T-helper 2 cell treated with Interferon-gamma antibody and Interleukin-4, amounts not matched to agents 100 ng/mL and 5 ng/mL, for 36 hours (primary cell): ENCODE measurements at regions not wholly inside any gene's neighbourhood (a gene's known extent, or its start where the extent isn't known, plus 50 kb on each side); places are given as distances from the start of the nearest gene placed in this dataset.
"Not testable (repeated sequence)": the region's sequence is repeated elsewhere in the genome, so short reads cannot be mapped to it uniquely, and the experiment has no call there.

ENCODE experiments used
- intact Hi-C: fragments of 100-400 bp; cut with micrococcal nuclease; formaldehyde crosslinking; loops from one replicate; pipeline ENCODE4 v1.15.1; 2023

DNA sequence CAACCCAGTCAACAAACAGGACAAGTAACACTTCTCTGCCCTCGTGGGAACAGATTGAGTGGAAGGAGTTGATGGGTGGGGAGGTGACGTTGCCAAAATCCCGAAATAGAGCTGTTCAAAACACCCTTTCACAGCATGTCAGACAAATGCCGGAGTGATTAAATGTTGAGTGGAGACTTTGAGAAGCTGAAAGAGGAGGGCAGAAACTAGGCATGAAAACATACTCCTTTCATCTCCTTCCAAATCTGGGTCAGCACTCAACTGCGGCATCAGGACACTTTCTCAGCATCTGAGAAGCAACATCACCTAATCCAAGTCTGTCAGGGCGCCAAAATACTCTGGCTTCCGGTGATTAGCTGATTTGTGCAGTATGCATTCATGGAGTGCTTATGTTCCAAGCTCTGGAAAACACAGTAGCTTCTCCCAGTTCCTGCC lies 51.5 kb upstream of the MRI1 start:
- intact Hi-C loops: no loop called here

DNA sequence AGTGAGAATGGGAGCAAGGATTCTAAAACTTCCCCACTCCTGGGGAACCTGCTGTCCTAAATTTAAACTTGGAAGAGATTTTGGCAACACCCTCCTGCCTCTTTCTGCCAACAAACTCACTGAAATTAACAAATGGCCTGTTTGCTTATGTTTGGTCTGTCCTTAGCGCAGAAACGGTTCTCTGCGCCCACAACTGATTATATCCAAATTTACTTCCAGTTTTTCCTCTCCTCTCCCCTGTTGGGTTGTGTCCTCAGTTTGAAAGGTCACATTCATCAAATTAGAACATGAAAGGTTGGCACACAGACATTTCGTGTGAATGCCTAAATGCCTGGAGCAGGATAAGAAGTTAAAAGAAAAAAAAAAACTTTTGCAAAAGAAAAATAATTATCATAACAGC lies 56.4 kb upstream of the MRI1 start:
- intact Hi-C loops: no loop called here

DNA sequence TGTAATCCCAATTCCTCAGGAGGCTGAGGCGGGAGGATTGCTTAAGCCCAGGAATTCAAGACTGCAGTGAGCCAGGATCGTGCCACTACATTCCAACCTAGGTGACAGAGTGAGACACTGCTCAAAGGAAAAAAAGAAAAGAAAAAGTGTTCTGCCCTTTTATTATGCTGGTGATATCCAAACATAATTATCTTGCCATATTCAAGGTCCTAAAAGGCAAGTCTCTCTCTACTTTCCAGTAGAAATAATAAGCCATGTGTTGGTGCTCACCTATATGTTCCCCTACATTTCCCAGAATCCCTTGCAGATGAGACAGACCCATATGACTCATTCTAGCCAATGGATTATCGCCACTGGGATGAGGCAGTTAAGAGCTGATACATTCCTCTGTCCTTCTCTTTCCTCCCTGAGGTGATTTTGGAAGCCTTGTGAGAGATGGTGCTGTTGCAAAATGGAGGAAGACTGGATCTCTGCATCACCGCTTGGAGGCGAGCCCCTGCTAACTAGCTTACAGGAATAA lies 58.3 kb upstream of the MRI1 start:
- intact Hi-C loops: no loop called here

DNA sequence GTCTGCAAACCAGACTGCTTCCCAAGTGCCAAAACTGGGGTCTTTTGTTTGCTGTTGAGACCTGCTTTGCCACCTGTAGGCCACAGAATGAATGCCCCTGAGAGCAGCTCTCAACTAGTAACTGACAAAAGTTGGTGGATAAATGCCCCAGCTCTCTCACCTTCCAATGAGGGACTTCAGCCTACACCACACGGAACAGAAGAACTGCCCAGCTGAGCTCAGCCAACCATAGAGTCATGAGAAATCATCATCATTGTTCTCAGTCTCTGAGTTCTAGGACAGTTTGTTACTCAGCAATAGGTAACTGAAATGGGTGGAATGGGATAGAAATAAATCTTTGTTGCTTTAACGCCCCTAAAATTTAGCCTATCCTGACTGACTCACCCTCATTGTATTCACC lies 59.1 kb upstream of the MRI1 start:
- intact Hi-C loops: no loop called here

DNA sequence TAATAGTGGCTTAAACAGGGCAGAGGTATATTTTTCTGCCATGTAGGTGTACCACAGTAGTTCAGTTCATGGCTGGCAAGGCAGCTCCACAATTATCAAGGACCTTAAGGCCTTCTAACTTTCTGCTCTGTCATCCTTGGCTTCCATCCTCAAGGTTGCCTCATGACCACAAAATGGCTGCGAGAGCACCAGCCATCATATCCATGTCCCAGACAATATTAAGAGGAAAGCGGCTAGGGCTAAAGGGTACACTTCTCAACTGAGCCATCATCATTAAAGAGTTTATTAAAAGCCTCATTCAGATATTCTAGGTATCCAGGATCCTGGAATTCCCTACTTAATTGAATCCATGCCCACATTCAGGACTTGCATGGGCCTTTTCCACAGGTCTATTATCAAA lies 62.7 kb upstream of the MRI1 start:
- intact Hi-C loops: no loop called here

DNA sequence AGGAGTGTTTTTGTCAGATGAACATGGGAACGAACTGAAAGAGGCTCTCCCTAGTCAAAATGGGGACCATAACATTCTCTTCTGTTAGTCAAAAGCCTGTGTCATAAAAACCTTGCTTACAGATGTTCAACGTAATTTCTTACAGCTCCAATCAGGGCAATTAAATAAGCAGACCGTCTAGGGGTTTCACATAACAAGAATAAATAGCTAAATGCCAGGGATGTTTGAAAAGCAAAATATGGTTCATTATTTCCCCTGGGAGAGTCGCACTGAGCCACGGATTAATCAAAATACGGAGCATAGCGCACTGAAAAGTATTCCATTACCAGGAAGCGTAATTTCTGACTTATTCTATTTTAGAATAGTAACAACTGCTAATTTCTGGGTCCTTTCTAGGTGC lies 63.7 kb upstream of the MRI1 start:
- intact Hi-C loops: no loop called here

DNA sequence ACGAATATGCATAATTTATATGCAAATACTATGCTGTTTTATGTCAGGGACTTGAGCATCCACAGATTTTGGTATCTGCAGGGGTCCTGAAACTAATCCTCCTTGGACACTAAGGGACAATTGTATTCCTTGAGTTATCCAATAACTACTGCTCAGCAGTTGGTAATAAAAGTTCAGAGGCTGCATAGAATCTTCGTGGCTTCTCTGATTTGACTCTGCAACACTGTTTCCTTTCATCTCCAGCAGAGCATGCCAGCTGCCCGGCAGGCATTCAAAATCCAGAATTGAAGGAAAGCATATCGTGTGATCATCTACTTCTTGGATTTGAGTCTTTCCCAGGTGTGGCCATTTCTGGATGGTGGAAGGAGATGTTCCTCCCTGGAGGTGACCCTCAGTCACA lies 64.5 kb upstream of the MRI1 start:
- intact Hi-C loops: no loop called here

DNA sequence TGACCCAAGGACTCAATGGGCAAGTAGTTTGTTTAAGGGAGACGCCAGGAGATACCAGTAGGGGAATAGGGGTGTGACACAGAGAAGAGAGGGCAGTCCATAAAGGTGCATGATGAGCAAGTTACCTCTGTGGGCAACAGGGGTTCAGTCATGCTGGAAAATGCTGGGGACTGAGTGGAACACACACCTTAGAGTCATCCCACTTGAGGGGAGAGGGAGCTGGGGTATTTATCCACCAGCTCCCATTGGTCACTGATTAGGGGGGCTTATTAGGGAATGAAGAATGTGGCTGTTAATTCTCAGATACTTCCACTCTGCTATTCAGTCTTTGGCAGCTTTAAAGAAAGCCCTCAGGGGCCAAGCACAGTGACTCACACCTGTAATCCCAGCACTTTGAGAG lies 67.5 kb upstream of the MRI1 start:
- intact Hi-C loops: no loop called here

DNA sequence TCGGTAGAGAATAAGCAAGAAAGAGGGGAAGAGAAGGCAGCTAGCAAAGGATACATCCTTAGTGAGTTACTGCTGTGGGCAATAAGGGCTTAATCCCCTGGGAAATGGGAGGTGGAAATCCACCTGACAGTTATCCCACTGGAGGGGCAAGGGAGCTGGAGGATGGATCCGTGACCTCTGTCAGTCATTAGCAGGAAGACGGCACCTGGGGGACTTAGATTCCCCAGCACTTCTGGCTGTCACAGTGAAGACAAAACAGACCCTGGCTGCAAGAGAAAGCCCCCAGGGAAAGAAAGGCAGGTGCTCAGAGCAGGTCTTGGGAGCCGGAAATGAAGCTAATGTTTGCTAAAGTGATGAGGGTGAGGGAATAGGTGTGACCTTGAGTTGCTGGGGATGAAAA lies 70.4 kb upstream of the MRI1 start:
- intact Hi-C loops: no loop called here

DNA sequence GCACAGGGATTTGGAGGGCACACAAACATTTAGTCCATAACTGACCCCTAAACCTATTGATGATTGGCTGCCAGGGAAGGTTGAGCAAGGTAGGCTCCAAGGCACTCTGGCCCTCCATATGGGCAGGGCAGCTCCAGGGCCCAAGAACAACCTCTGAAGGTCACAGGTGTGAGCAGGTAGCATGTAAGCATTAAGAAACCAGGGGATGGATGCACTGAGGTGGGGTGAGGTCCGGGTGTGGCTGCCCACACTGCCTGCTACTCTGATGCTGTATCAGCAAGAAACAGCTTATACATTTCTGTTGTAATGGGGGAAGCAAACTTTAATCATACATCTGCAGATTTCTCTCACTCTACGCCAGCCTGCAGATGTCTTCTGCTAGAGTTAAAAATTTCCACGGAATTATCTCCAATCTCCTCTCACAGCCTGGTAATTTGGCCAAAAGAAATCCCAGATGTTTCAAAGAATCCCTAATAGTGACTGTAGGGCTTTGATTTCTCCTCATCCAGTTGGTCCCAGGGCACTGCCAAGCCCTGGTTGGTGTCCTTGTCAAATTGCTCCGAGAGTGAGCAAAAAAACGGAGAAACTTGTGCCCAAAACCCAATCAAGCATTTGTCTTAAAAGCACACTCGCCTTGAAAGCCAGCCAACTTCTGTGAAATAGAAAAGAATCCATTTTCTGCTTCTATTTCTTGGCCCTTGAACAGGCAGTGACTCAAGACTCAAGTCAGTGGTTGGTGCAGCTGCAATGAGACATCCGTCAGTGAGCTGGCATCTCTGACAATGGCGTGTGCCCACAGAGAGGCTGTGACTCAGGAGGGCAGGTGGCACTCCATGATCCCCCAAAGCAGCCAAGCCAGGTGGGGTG lies 72.5 kb upstream of the MRI1 start:
- intact Hi-C loops: no loop called here

DNA sequence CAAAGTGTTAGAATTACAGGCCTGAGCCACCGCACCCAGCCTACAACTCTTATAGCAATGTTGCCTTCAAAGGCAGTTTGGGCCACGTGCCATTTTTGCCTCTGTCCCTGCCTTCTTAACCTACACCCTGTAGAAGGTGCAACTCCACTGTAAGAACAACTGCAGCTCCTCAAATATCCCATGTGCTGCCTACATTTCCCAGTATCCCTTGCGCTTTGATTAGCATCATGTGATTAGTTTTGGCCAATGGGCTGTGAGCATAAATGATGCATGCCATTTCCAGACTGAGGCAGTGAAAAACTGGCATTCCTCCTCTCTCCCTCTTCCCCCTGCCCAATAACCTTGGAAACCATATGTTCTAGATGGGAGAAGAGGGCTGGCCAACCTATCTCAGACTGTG lies 75.2 kb upstream of the MRI1 start:
- intact Hi-C loops: no loop called here

DNA sequence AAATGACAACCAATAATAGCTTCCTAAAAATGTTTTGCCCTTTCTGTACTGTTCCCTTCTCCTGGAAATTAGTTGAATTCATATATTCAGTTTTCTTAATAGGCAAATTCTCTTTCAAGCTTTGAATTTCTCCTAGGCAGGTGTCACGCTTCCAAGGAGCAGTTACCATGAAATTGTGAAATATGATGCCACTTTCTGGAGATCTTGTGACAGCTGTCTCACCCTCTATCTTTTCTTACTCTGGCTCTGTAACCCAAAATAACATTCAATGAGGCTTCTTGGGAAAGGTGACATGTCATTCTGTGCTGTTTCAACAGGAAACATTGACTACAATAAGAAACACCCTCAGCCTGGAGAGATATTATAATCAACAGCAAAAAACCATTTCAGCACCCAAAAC lies 80.3 kb upstream of the MRI1 start:
- intact Hi-C loops: no loop called here

DNA sequence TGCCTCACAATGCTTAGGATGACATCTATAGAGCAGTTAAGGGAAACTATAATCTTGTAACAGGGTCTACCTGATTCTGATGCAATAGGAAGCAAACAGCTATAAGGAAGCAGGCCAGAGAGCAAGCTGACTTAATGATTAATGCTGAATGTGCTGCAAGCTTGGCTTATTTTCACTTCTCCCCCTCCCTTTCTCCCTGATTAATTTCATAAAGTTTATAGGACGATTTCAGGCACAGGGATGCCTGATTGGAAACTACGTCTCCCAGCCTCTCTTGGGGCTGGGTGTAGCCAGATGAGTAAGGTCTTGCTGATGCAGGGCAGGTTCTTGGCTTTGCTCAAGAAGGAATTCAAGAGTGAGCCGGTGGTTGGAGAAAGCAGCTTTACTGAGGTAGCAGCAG lies 82.8 kb upstream of the MRI1 start:
- intact Hi-C loops: no loop called here

DNA sequence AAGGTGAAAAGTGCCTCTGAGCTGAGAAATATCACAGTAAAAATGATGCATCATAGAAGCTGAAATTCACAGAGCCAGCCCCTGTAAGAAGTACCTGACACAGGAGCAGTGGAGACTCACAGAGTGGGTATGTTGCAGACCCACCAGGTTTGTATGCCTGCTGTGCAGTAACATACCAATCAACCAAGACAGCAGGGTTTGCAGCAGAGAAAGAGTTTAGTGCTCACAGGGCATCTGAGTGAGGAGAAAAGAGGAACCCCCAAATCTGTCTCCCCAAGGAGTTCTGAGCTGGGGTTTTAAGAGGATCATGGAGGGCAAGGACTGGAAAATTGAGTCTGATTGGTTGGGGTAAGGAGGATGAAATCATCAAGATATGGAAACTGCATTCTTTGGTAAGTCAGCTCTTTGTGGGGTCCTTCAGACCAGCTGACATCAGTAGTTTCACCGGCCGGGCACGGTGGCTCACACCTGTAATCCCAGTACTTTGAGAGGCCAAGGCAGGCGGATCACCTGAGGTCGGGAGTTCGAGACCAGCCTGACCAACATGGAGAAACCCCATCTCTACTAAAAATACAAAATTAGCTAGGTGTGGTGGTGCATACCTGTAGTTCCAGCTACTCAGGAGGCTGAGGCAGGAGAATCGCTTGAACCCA lies 83.5 kb upstream of the MRI1 start:
- intact Hi-C loops: not testable (repeated sequence)

DNA sequence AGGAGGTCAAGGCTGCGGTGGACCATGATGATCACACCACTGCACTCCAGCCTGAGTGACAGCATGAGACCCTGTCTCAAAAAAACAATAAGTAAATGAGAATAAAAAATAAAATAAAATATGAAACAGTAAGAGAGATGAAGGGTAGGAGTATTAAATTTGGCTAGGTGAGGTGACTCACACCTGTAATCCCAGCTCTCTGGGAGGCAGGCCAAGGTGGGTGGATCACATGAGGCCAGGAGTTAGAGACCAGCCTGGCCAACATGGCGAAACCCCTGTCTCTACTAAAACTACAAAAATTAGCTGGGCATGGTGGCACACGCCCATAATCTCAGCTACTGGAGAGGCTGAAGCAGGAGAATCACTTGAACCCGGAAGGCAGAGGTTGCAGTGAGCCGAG lies 87.4 kb upstream of the MRI1 start:
- intact Hi-C loops: not testable (repeated sequence)

DNA sequence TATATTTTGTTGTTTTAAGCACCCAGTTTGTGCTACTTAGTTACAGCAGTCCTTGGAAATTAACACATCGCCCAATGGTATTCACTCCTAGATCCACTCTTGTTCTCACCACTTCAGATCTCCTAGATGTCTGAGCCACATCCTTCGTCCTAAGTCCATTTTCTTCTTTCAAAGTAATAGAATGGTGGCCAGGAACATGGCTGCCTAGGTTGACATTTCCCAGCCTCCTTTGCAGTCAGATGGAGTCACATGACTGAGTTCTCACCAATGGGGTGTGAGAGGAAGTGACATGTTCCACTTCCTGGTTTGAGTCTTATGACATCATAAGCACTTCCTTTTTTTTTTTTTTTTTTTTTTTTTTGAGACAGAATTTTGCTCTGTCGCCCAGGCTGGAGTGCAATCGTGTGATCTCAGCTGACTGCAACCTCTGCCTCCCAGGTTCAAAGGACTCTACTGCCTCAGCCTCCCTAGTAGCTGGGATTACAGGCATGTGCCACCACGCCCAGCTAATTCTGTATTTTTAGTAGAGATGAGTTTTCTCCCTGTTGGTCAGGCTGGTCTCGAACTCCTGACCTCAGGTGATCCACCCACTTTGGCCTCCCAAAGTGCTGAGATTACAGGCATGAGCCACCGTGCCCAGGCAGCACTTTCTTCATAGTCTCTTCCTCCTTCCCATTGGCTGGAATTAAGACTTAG lies 91.7 kb upstream of the MRI1 start:
- intact Hi-C loops: not testable (repeated sequence)

DNA sequence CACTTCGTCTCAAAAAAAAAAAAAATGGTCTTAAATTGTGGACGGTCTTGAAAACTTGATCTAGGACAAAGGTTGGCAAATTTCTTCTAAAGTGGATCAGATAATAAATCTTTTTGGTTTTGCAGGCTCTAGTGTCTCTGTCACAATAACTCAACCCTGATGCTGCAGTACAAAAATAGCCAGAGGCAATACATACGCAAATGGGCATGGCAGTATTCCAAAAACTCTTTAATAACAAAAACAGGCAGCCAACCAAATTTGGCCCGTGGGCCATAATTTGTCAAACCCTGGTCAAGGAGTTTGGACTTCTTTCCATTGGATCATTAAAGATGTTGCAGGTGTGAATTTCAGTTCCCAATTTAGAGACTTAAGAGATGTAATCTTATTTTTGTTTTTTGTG lies 93.5 kb upstream of the MRI1 start:
- intact Hi-C loops: no loop called here

DNA sequence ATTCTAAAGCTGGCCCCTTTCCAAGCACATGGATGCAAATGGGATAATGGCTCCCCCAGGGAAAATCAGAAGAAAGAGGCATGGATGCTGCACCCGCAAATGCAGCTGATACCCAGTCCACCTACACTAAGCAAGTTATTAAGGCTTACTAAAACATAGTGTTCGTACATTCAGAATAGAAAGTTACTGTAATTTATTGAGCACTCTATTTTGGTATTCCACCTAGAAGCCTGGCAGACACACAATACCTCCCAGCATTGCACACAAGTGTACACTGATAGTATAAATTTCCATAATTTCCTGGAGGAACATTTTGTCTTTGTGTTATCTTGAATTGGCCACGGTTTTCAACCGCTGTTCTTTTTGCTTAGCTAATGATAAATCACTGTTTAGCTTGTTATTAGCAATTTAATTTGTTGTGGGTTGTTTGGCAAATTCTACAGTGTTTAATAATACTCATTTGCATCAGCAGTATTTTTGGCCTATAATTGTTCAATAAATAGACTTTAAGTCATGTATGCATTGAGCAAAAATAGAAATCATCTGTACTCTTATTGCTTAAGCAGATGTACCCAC lies 94.5 kb upstream of the MRI1 start:
- intact Hi-C loops: no loop called here

DNA sequence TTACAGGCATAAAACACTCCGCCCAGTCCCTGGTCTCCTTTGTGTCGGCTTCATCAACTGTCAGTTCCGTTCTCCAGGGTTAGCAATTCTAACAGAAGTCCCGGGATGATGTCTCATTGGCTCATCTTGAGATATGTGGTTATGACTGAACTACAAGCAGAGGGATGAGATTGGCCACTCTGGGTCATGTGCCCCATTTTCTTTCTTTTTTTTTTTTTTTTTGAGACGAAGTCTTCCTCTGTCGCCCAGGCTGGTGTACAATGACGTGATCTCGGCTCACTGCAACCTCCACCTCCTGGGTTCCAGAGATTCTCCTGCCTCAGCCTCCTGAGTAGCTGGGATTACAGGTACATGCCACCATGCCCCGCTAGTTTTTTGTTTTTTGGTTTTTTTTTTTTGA lies 95.4 kb upstream of the MRI1 start:
- intact Hi-C loops: no loop called here

DNA sequence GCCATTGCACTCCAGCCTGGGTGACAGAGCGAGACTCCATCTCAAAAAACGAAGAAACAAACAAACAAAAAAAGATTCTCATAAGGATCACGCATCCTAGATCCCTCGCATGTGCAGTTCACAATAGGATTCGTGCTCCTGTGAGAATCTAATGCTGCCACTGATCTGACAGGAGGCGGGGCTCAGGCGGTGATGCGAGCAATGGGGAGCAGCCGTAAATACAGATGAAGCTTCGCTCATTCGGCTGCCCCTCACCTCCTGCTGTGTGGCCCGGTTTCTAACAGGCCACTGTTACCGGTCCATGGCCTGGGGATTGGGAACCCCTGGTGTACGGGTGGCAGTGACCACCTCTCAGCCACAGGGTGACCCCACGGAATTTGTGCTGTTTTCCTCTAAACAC lies 98.2 kb upstream of the MRI1 start:
- intact Hi-C loops: no loop called here

DNA sequence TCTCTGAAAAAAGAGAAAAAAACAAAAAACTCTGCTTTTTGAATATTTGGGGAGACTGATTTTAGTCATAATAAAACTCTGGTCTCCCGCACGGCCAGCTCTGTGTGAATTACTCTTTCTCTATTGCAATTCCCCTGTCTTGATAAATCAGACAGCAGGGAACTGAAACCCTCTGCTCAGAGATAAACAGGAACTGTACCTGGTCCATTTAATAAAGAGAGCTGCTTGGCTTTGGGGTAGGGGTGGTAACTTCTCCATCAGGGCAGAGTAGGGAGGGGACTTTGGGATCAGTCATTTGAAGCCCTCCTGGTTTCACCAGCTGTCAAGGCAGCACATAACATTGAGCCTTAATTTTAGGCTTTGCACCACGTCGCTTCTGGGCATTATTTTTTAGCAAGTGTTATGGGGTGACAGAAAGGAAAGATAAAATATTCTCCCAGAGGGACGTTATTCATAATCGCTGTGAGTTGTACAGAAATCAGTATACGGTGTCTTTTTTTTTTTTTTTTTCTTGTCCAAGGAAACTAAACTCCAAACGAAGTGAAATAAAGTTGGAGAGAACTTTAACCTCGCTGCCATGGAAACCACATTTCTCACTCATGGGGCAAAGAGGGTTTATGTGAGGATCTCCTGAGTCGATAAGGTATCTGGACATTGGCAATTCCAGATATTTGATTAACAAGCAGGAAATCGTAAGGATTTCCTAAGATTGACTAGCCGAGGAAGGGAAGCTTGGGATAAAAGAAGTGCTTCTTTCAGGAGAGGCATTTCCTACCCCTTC lies 99.0 kb upstream of the MRI1 start:
- intact Hi-C loops: no loop called here
